ENCODE measurements at regions not wholly inside any gene's neighbourhood (a gene's known extent, or its start where the extent isn't known, plus 50 kb on each side); places are given as distances from the start of the nearest gene placed in this dataset.

DNA sequence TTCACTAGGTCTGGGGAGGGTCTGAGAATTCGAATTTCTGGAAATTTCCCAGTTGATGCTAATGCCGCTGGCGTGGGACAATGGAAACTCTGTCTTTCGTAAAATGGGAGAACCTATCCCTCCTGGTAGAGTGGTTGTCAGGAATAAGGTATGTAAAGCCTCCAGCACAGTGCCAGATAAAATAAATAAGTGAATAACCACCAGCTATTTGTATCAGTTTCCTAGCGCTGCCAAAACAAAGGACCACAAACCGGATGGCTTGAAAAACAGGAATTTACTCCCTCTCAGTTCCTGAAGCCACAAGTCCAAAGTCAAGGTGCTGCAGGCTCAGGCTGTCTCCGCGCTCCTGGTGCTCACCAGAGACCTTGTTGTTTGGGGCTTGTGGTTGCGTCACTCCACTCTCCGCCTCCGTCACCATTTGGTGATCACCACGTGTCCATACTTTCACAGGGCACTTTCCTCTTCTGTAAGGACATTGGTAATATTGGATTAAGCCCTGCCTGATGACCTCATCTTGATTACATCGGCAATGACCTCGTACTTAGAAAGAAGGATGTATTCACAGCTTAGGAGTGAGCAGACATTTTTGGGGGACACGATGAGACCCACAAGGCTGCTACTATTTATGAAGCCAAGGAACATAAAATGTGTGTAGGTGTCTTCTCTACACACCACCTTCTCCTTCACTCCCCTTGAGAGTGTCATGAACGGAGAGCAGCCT, 428.5 kb downstream of the IRS2 start:
- Histone ChIP-seq H3K36me3 (no peaks in the 10 kb centered on the region), H3K4me1 (no peaks in the 10 kb centered on the region), H3K4me3 (no peak overlapping the region), H3K27ac (no peak overlapping the region), H3K9me3 (no peaks in the 10 kb centered on the region), H3K27me3 (no peaks in the 10 kb centered on the region)
- intact Hi-C loops (cut with DNase I; ENCODE audit: low total_unique reads): no loop called here
- no peak for DNase-seq
- TF ChIP-seq, protein P1, sequence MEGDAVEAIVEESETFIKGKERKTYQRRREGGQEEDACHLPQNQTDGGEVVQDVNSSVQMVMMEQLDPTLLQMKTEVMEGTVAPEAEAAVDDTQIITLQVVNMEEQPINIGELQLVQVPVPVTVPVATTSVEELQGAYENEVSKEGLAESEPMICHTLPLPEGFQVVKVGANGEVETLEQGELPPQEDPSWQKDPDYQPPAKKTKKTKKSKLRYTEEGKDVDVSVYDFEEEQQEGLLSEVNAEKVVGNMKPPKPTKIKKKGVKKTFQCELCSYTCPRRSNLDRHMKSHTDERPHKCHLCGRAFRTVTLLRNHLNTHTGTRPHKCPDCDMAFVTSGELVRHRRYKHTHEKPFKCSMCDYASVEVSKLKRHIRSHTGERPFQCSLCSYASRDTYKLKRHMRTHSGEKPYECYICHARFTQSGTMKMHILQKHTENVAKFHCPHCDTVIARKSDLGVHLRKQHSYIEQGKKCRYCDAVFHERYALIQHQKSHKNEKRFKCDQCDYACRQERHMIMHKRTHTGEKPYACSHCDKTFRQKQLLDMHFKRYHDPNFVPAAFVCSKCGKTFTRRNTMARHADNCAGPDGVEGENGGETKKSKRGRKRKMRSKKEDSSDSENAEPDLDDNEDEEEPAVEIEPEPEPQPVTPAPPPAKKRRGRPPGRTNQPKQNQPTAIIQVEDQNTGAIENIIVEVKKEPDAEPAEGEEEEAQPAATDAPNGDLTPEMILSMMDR (IDR thresholded peaks at IDR 0.05): no peak

DNA sequence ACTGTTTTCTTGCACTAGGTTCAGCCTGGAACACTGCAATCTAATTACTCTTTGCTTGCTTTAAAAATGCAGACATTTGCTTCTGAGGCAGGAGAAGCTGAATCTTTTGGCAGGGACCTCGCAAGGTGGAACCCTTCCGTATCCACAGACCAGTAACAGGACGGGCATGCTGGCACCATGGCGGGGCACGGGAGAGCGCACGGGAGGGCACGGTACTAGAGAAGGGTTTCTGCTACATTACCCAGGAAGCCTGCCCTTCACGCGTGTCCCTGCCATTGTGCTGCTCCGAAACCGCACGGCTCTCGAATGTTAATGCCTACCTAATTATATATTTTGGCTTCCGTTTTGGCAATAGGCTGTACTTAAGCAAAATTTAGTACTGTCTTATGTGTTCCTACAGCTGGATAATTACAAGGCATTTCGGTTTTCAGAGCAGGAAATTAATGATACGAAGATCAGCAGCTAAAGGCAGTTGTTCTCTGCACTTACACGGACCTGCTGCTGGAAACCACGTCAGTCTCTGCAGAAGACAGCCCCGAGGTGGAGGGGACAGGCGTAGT, 430.4 kb downstream of the IRS2 start:
- H3K27ac ChIP-seq: no peak overlapping the region
- DNase-seq: no peak
- no peaks in the 10 kb centered on the region for H3K36me3 ChIP-seq
- H3K4me3 ChIP-seq: no peak overlapping the region
- H3K9me3 ChIP-seq: no peaks in the 10 kb centered on the region
- intact Hi-C loops (cut with DNase I; ENCODE audit: low total_unique reads): no loop called here
- TF ChIP-seq, protein P1 (IDR thresholded peaks at IDR 0.05): no peak
- H3K4me1 ChIP-seq: no peaks in the 10 kb centered on the region
- H3K27me3 ChIP-seq: no peaks in the 10 kb centered on the region

DNA sequence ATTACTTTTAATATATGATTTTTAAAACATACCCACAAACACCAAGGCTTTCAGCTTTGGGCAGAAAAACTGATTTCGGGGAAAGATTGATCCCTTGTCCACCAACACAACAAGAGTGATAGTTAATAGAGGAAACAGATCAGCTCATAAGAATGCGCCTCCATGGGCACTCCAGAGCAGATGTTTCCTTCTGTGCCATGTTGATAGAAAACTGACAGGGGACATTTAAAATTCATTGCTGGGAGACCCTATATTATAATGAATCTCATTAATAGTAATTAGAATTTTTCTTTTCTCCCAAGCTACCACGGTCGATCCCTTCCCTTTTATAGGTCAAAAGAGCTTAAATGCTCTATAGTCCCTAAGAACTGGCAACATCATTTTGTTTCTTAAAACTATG, 431.2 kb downstream of the IRS2 start:
- intact Hi-C loops (cut with DNase I; ENCODE audit: low total_unique reads): no loop called here

DNA sequence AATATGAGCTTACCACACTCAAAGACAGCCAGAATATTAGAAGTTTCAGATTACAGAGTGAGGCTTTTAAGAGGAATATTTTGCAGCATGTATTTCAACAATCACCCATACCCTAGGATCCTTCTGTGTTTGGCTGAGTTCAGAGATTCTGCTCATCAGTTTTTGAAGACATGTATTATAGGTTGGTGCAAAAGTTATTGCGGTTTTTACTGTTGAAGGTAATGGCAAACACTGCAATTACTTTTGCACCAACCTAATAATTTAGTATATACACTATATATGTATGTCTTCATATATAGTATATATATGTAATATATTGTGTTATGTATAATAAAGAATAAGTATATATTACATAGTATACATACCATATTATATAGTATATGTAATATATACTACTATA, 435.1 kb downstream of the IRS2 start:
- H3K4me3 ChIP-seq: no peak overlapping the region
- H3K4me1 ChIP-seq: no peaks in the 10 kb centered on the region
- no peaks in the 10 kb centered on the region for H3K9me3 ChIP-seq
- H3K27me3 ChIP-seq: no peaks in the 10 kb centered on the region
- intact Hi-C loops (cut with DNase I; ENCODE audit: low total_unique reads): no loop called here
- no peak overlapping the region for H3K27ac ChIP-seq
- no peak for DNase-seq
- TF ChIP-seq, protein P1 (IDR thresholded peaks at IDR 0.05): no peak
- H3K36me3 ChIP-seq: no peaks in the 10 kb centered on the region

More for the DNA sequence above, 431.2 kb downstream of the IRS2 start:
- H3K27me3 ChIP-seq: no peaks in the 10 kb centered on the region
- no peak overlapping the region for H3K4me3 ChIP-seq
- no peak overlapping the region for H3K27ac ChIP-seq
- DNase-seq: no peak
- H3K36me3 ChIP-seq: no peaks in the 10 kb centered on the region
- H3K9me3 ChIP-seq: no peaks in the 10 kb centered on the region
- TF ChIP-seq, protein P1 (IDR thresholded peaks at IDR 0.05): no peak
- H3K4me1 ChIP-seq: no peaks in the 10 kb centered on the region

DNA sequence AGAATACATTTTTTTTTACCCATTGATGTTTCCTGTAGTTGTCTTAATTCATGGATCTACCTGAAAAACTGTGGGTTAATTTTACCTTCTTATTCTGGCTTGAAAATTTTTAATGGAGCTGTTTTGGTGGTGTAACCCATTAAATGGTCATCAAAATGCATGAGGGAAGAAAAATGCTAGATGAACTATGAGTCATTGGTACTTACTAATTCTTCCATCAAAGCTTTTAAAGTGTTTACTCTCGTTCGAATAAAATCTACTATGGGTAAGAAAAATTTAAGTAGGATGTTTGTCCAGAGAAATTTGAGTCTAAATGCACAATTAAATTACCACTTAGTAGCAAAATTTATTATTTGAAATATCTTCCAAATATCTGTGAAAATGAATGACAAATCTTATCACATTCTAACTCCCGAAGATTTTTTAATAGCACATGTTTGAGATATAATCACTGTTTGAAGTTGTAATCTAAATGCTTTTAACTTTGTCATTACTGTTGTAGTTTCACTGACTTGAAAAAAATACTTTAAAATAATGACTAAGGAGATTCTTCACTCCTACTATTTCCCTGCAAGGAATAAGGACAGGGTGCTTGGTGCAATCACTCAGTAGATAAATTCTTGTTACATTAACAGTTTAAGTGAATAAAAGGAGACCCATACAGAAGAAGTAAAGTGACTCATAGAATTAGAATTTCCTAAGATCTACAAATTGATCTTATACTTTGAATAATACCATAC, 437.7 kb downstream of the IRS2 start:
- Histone ChIP-seq H3K36me3 (no peaks in the 10 kb centered on the region), H3K27me3 (no peaks in the 10 kb centered on the region), H3K9me3 (no peaks in the 10 kb centered on the region), H3K27ac (no peak overlapping the region), H3K4me1 (no peaks in the 10 kb centered on the region), H3K4me3 (no peak overlapping the region)
- TF ChIP-seq, protein P1 (IDR thresholded peaks at IDR 0.05): no peak
- no peak for DNase-seq
- intact Hi-C loops (cut with DNase I; ENCODE audit: low total_unique reads): no loop called here
